ENCODE measurements at regions not wholly inside any gene's neighbourhood (a gene's known extent, or its start where the extent isn't known, plus 50 kb on each side); places are given as distances from the start of the nearest gene placed in this dataset.

DNA sequence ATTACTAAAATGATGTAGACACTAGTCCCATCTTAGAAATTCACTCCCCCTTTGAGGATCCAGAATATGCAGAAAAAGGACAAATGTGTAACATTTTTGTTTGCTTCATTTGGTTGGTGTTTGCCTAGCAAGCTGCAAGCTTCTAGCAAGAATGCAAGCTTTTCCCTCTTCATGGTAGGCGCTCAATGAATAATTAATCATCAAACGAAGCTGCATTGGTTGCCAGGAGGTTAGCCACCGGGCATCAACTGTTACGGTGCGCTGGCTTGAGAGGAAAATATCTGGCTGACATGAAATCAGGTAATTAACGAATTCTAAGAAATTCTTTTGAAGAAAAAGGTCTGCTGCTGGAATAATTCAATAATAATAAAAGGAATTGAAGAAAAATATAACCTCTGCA, 341.0 kb upstream of the KYNU start:
- no TSS peak for BruUV-seq (replicated peaks)
- no peak overlapping the region for H3K4me3 ChIP-seq (replicated peaks in 1 of 3; ENCODE audit: insufficient read depth in 1 of 3, low read depth in 1 of 3, low read length in 3 of 3)
- no peaks in the 10 kb centered on the region for H3K4me1 ChIP-seq (ENCODE audit: control insufficient read depth, extremely low read depth, insufficient read depth, low read length)
- H3K4me2 ChIP-seq (ENCODE audit: insufficient read depth, low read length): no peak overlapping the region
- H3K27ac ChIP-seq (ENCODE audit: insufficient read depth, low read depth, low read length): no peak overlapping the region
- H3K36me3 ChIP-seq (ENCODE audit: control insufficient read depth in 2 of 2, extremely low read depth in 1 of 2, insufficient read depth in 2 of 2, low read length in 2 of 2): no peaks in the 10 kb centered on the region
- CTCF ChIA-PET: no interaction called here
- no peaks in the 10 kb centered on the region for H3K9me3 ChIP-seq (replicated peaks; ENCODE audit: control insufficient read depth, insufficient read depth, low read length)
- dilution Hi-C loops (cut with MboI; ENCODE audit: extremely low pct_ligation_motif_present, low sequenced_read_pairs): no loop called here
- TF ChIP-seq MAX (IDR thresholded peaks at IDR 0.05; ENCODE audit: insufficient read depth, insufficient read length): no peak
- no peak for TF ChIP-seq POLR2AphosphoS5 (IDR thresholded peaks at IDR 0.05; ENCODE audit: insufficient read depth, low read depth, low read length)
- no peak for TF ChIP-seq EZH2 (IDR thresholded peaks at IDR 0.05; ENCODE audit: borderline replicate concordance, low read depth, low read length, severe bottlenecking)
- no peak for TF ChIP-seq POLR2A (IDR thresholded peaks at IDR 0.05; ENCODE audit: low read depth, low read length)
- TF ChIP-seq CTCF (IDR thresholded peaks at IDR 0.05; ENCODE audit: extremely low read depth in 1 of 2, insufficient read depth in 1 of 2, low read depth in 1 of 2, low read length in 2 of 2): no peak
- TF ChIP-seq GATA2 (IDR thresholded peaks at IDR 0.05; ENCODE audit: insufficient read depth, insufficient read length, low read depth, low read length): no peak
- no peak for TF ChIP-seq JUN (IDR thresholded peaks at IDR 0.05; ENCODE audit: borderline replicate concordance, insufficient read depth, insufficient read length, low read depth)
- intact Hi-C loops (cut with micrococcal nuclease): no loop called here
- no peaks in the 10 kb centered on the region for H3K27me3 ChIP-seq (ENCODE audit: control insufficient read depth in 2 of 2, insufficient read depth in 2 of 2, low read length in 2 of 2)
- no peaks in the 10 kb centered on the region for H3K9me1 ChIP-seq (replicated peaks; ENCODE audit: control insufficient read depth, extremely low read depth, insufficient read depth, low read length)
- POLR2A ChIA-PET: no interaction called here
- no peaks in the 10 kb centered on the region for H4K20me1 ChIP-seq (replicated peaks; ENCODE audit: control insufficient read depth, extremely low read depth, insufficient read depth, low read length)
- no peaks in the 10 kb centered on the region for H3K79me2 ChIP-seq (ENCODE audit: control insufficient read depth, insufficient read depth, low read length)
- DNase-seq (ENCODE audit: low read depth, low spot score) (no peak), FAIRE-seq (no peak)
- no peak overlapping the region for H2AFZ ChIP-seq (ENCODE audit: low read depth, low read length)
- H3K9ac ChIP-seq (replicated peaks; ENCODE audit: extremely low read depth, insufficient read depth, low read length): no peak overlapping the region

Data from endothelial cell of umbilical vein (primary cell).